ENCODE measurements at regions not wholly inside any gene's neighbourhood (a gene's known extent, or its start where the extent isn't known, plus 50 kb on each side); places are given as distances from the start of the nearest gene placed in this dataset.
"Not testable (repeated sequence)": the region's sequence is repeated elsewhere in the genome, so short reads cannot be mapped to it uniquely, and the experiment has no call there.

DNA sequence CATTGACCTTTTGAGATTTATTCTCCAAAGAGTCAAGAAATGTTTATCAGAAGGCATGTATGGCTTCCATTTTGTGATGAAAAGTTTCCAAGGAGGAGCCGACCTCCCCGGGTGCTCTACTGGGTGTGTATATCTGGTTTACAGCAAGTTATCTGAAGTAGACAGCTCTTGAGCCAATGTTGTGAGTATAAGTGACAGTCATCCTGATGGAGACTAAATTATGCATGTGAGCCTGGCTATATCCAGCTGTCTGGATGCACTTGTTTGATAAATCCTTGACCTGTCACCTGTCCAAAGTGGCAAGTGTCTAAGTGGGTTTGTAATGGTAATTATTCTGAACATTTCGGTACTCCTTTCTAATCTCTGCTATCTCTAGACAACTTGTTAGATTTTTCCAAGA lies 142.2 kb downstream of the NR2F2 start:
- Histone ChIP-seq H3K36me3 (no peaks in the 10 kb centered on the region), H3K27ac (no peak overlapping the region), H3K27me3 (ENCODE audit: low read depth) (peaks cover 11% of the 10 kb centered on the region), H3K9me3 (no peaks in the 10 kb centered on the region), H3K4me3 (no peak overlapping the region), H3K4me1 (no peaks in the 10 kb centered on the region)
- ATAC-seq (no peak), DNase-seq (no peak)
- no peak for TF ChIP-seq CTCF (IDR thresholded peaks at IDR 0.05)
- intact Hi-C loops (cut with DNase I), result no loop called here

DNA sequence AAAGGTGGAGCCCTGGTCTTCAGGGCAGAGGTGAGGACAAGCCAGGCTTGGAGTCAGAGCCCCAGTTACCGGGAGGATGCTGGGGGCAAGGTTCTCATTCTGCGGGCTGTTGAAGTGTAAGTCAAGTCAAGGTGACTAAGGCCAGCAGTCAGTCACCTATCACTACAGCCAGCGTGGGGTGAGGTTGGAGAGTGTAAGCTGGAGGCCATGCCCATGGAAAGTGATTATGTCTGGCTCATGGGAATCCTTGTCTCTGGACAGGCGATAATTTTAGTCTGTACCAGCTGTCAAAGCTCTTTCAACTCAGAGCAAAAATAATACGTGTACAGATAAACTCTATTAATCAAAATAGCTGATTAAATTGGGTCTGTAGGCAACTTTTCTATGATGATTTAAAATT lies 143.1 kb downstream of the NR2F2 start:
- no peak for ATAC-seq
- no peak for DNase-seq
- Histone ChIP-seq H3K9me3 (no peaks in the 10 kb centered on the region), H3K4me1 (no peaks in the 10 kb centered on the region), H3K4me3 (no peak overlapping the region), H3K27ac (no peak overlapping the region), H3K27me3 (ENCODE audit: low read depth) (peaks cover 8% of the 10 kb centered on the region), H3K36me3 (no peaks in the 10 kb centered on the region)
- TF ChIP-seq CTCF (IDR thresholded peaks at IDR 0.05), result no peak
- intact Hi-C loops (cut with DNase I), result no loop called here

- ATAC-seq (no peak), DNase-seq (no peak)
- TF ChIP-seq CTCF (IDR thresholded peaks at IDR 0.05), result no peak
- no peak overlapping the region for H3K4me3 ChIP-seq
- no peak overlapping the region for H3K27ac ChIP-seq
- H3K36me3 ChIP-seq, result no peaks in the 10 kb centered on the region
- H3K4me1 ChIP-seq, result no peaks in the 10 kb centered on the region
- H3K9me3 ChIP-seq, result no peaks in the 10 kb centered on the region
- H3K27me3 ChIP-seq (ENCODE audit: low read depth), result peaks cover 4% of the 10 kb centered on the region
- intact Hi-C loops (cut with DNase I), result no loop called here
Measured at GRCh38 chr15:96474231-96474664, 143.7 kb downstream of the NR2F2 start.

DNA sequence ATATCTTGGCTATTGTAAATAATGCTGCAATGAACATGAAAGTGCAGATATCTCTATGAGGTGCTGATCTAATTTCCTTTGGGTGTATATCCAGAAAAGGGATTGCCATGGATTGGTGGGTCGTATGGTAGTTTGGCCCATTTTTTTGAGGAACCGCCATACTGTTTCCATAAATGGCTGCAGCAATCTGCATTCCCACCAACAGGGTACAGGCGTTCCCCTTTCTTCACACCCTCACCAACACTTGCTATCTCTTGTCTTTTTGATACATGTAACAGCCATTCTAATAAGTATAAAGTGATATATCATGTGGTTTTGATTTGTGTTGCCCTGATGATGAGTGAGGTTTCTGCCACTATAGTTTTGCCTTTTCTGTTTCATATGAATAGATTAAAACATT lies 146.7 kb downstream of the NR2F2 start:
- no peak overlapping the region for H3K4me3 ChIP-seq
- intact Hi-C loops (cut with DNase I), result no loop called here
- no peaks in the 10 kb centered on the region for H3K9me3 ChIP-seq
- H3K4me1 ChIP-seq, result no peaks in the 10 kb centered on the region
- DNase-seq (no peak), ATAC-seq (no peak)
- TF ChIP-seq CTCF (IDR thresholded peaks at IDR 0.05), result no peak
- H3K27ac ChIP-seq, result no peak overlapping the region
- H3K27me3 ChIP-seq (ENCODE audit: low read depth), result no peaks in the 10 kb centered on the region
- no peaks in the 10 kb centered on the region for H3K36me3 ChIP-seq

DNA sequence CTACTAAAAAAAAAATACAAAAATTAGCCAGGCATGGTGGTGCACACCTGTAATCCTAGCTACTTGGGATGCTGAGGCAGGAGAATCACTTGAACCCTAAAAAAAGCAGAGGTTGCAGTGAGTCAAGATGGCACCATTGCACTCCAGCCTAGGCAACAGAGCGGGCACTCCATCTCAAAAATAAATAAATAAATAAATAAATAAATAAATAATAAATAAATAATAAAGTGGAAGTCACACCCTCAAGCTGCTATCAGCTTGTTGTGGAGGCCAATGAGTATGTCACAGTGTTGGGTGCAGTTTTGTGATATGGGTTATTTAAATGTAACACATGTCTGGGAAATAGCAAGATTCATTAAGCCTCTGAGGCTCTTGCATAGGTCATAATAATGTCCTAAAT lies 153.9 kb downstream of the NR2F2 start:
- H3K27ac ChIP-seq; intact Hi-C loops (cut with DNase I); ATAC-seq: not testable (repeated sequence)

GRCh38 chr15:96484830-96485229 lies 154.3 kb downstream of the NR2F2 start:
- no peaks in the 10 kb centered on the region for H3K27me3 ChIP-seq (ENCODE audit: low read depth)
- no peak overlapping the region for H3K4me3 ChIP-seq
- ATAC-seq, result no peak
- no peaks in the 10 kb centered on the region for H3K9me3 ChIP-seq
- TF ChIP-seq CTCF (IDR thresholded peaks at IDR 0.05), result no peak
- H3K27ac ChIP-seq, result no peak overlapping the region
- no peaks in the 10 kb centered on the region for H3K4me1 ChIP-seq
- DNase-seq, result no peak
- intact Hi-C loops (cut with DNase I), result no loop called here
- H3K36me3 ChIP-seq, result no peaks in the 10 kb centered on the region

More for the DNA sequence above, 153.9 kb downstream of the NR2F2 start:
- H3K4me1 ChIP-seq; H3K9me3 ChIP-seq; DNase-seq; H3K27me3 ChIP-seq (ENCODE audit: low read depth); H3K36me3 ChIP-seq; H3K4me3 ChIP-seq: not testable (repeated sequence)
